GM10266 (cell line): ENCODE measurements at regions not wholly inside any gene's neighbourhood (a gene's known extent, or its start where the extent isn't known, plus 50 kb on each side); places are given as distances from the start of the nearest gene placed in this dataset.

ENCODE experiments used
- DNase-seq: peaks from one replicate; pipeline ENCODE4 v3.0.0; 2012; ENCODE audit errors: extremely low spot score
- CTCF ChIP-seq: IDR thresholded peaks from 2 replicates; pipeline ENCODE4 v1.5.1; 2012; ENCODE audit warnings: mild to moderate bottlenecking, low read depth; ENCODE audit not compliant: control insufficient read depth, insufficient read depth; ENCODE audit errors: missing control alignments

- TF ChIP-seq CTCF: no peak
- no peak for DNase-seq
Observed at GRCh38 chr13:50071379-50071778, 56.1 kb downstream of the KCNRG start.

GRCh38 chr13:50072676-50073075, 57.4 kb downstream of the KCNRG start:
- no peak for DNase-seq
- TF ChIP-seq CTCF: no peak

- no peak for TF ChIP-seq CTCF
- DNase-seq: no peak
Observed at GRCh38 chr13:50073340-50073739, 58.1 kb downstream of the KCNRG start.

GRCh38 chr13:50074843-50075242, 59.6 kb downstream of the KCNRG start:
- TF ChIP-seq CTCF: no peak
- DNase-seq: no peak

- TF ChIP-seq CTCF: no peak
- DNase-seq: no peak
Observed at GRCh38 chr13:50075619-50076097, 60.4 kb downstream of the KCNRG start.

- DNase-seq: no peak
- TF ChIP-seq CTCF: no peak
Observed at GRCh38 chr13:50077431-50077830, 62.2 kb downstream of the KCNRG start.

GRCh38 chr13:50078231-50078894, 63.1 kb downstream of the KCNRG start:
- no peak for TF ChIP-seq CTCF
- DNase-seq: no peak
